ENCODE measurements at regions not wholly inside any gene's neighbourhood (a gene's known extent, or its start where the extent isn't known, plus 50 kb on each side); places are given as distances from the start of the nearest gene placed in this dataset.
"Not testable (repeated sequence)": the region's sequence is repeated elsewhere in the genome, so short reads cannot be mapped to it uniquely, and the experiment has no call there.

GRCh38 chr2:95677346-95677745 is 85.5 kb downstream of the TRIM43 start:
- H3K36me3 ChIP-seq, result no peaks in the 10 kb centered on the region
- no peak overlapping the region for H3K27ac ChIP-seq
- no peaks in the 10 kb centered on the region for H3K27me3 ChIP-seq (ENCODE audit: insufficient read depth, low read depth, severe bottlenecking)
- no peak for DNase-seq
- no peak for TF ChIP-seq CTCF (IDR thresholded peaks at IDR 0.05; ENCODE audit: low read depth, low read length)
- no peaks in the 10 kb centered on the region for H3K9me3 ChIP-seq (ENCODE audit: severe bottlenecking)
- H3K4me3 ChIP-seq (ENCODE audit: low read depth, low read length), result no peak overlapping the region

- not testable (repeated sequence) for H3K9me3 ChIP-seq (ENCODE audit: severe bottlenecking); H3K36me3 ChIP-seq; H3K4me3 ChIP-seq (ENCODE audit: low read depth, low read length); DNase-seq; H3K27me3 ChIP-seq (ENCODE audit: insufficient read depth, low read depth, severe bottlenecking); H3K27ac ChIP-seq
Observed at GRCh38 chr2:95677833-95678232, 86.0 kb downstream of the TRIM43 start.

- H3K27ac ChIP-seq; H3K9me3 ChIP-seq (ENCODE audit: severe bottlenecking); H3K27me3 ChIP-seq (ENCODE audit: insufficient read depth, low read depth, severe bottlenecking); H3K36me3 ChIP-seq; DNase-seq; H3K4me3 ChIP-seq (ENCODE audit: low read depth, low read length): not testable (repeated sequence)
Observed at GRCh38 chr2:95681158-95681557, 89.4 kb downstream of the TRIM43 start.

- not testable (repeated sequence) for H3K27me3 ChIP-seq (ENCODE audit: insufficient read depth, low read depth, severe bottlenecking); DNase-seq; H3K9me3 ChIP-seq (ENCODE audit: severe bottlenecking); H3K36me3 ChIP-seq; H3K27ac ChIP-seq; H3K4me3 ChIP-seq (ENCODE audit: low read depth, low read length)
Observed at GRCh38 chr2:95681589-95682081, 89.8 kb downstream of the TRIM43 start.

GRCh38 chr2:95682889-95683517 is 91.2 kb downstream of the TRIM43 start:
- not testable (repeated sequence) for H3K27me3 ChIP-seq (ENCODE audit: insufficient read depth, low read depth, severe bottlenecking); DNase-seq; H3K9me3 ChIP-seq (ENCODE audit: severe bottlenecking); H3K36me3 ChIP-seq
- Histone ChIP-seq H3K27ac (peak overlapping the region; percentile 61), H3K4me3 (ENCODE audit: low read depth, low read length) (peak overlapping the region; percentile 28)

GRCh38 chr2:95685513-95685912 is 93.7 kb downstream of the TRIM43 start:
- Histone ChIP-seq H3K27me3 (ENCODE audit: insufficient read depth, low read depth, severe bottlenecking) (no peaks in the 10 kb centered on the region), H3K9me3 (ENCODE audit: severe bottlenecking) (no peaks in the 10 kb centered on the region), H3K36me3 (no peaks in the 10 kb centered on the region), H3K4me3 (ENCODE audit: low read depth, low read length) (no peak overlapping the region), H3K27ac (no peak overlapping the region)
- DNase-seq, result no peak
- no peak for TF ChIP-seq CTCF (IDR thresholded peaks at IDR 0.05; ENCODE audit: low read depth, low read length)

- not testable (repeated sequence) for H3K27me3 ChIP-seq (ENCODE audit: insufficient read depth, low read depth, severe bottlenecking); H3K27ac ChIP-seq; DNase-seq; H3K36me3 ChIP-seq; H3K9me3 ChIP-seq (ENCODE audit: severe bottlenecking); H3K4me3 ChIP-seq (ENCODE audit: low read depth, low read length)
Observed at GRCh38 chr2:95686056-95686825, 94.4 kb downstream of the TRIM43 start.

- H3K27me3 ChIP-seq (ENCODE audit: insufficient read depth, low read depth, severe bottlenecking); H3K27ac ChIP-seq; H3K4me3 ChIP-seq (ENCODE audit: low read depth, low read length); H3K36me3 ChIP-seq; H3K9me3 ChIP-seq (ENCODE audit: severe bottlenecking); DNase-seq: not testable (repeated sequence)
Observed at GRCh38 chr2:95687852-95688251, 96.1 kb downstream of the TRIM43 start.

- not testable (repeated sequence) for H3K9me3 ChIP-seq (ENCODE audit: severe bottlenecking); H3K27ac ChIP-seq; H3K36me3 ChIP-seq
Observed at GRCh38 chr2:95691210-95691609, 99.4 kb downstream of the TRIM43 start.

GRCh38 chr2:95693071-95693846 is 101.5 kb downstream of the TRIM43 start:
- H3K4me3 ChIP-seq (ENCODE audit: low read depth, low read length); H3K36me3 ChIP-seq; H3K27me3 ChIP-seq (ENCODE audit: insufficient read depth, low read depth, severe bottlenecking); H3K27ac ChIP-seq; DNase-seq; H3K9me3 ChIP-seq (ENCODE audit: severe bottlenecking): not testable (repeated sequence)

More at GRCh38 chr2:95691210-95691609, 99.4 kb downstream of the TRIM43 start:
- H3K4me3 ChIP-seq (ENCODE audit: low read depth, low read length); H3K27me3 ChIP-seq (ENCODE audit: insufficient read depth, low read depth, severe bottlenecking); DNase-seq: not testable (repeated sequence)
